ENCODE measurements at regions not wholly inside any gene's neighbourhood (a gene's known extent, or its start where the extent isn't known, plus 50 kb on each side); places are given as distances from the start of the nearest gene placed in this dataset.
"Not testable (repeated sequence)": the region's sequence is repeated elsewhere in the genome, so short reads cannot be mapped to it uniquely, and the experiment has no call there.

DNA sequence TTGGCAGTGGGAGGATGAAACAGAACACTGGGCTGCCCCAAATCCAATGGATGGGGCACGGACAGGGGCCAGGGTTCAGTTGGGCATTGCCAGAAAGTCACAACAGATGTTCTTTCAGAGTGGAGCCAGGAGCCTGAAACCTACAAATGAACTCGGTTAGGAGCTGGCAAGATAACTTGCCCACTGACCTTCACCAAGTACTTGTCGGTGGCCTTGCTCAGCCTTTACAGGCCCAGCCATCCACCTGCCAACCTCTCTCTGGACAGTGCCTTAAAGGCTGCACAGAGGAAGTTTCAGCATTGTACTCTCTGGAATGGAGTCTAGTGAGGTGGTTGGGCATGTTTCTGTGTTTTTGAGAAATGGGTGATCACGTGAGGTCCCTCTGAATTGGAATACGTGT, 87.1 kb upstream of the USP9X start:
- intact Hi-C loops (cut with micrococcal nuclease): no loop called here
- DNase-seq: no peak

GRCh38 chrX:41001327-41001726, 83.9 kb upstream of the USP9X start:
- intact Hi-C loops (cut with micrococcal nuclease): no loop called here
- CTCF ChIA-PET: no interaction called here
- no peaks in the 10 kb centered on the region for H3K27me3 Mint-ChIP-seq (ENCODE audit: low read depth)
- no peak for DNase-seq
- H3K4me3 Mint-ChIP-seq: no peak overlapping the region
- H3K4me1 Mint-ChIP-seq (ENCODE audit: low read depth): peaks cover 6% of the 10 kb centered on the region
- no peaks in the 10 kb centered on the region for H3K36me3 Mint-ChIP-seq (ENCODE audit: low read depth)
- no peak overlapping the region for H3K27ac Mint-ChIP-seq
- H3K9me3 Mint-ChIP-seq: no peaks in the 10 kb centered on the region

More for the DNA sequence above, 87.1 kb upstream of the USP9X start:
- H3K36me3 Mint-ChIP-seq (ENCODE audit: low read depth): no peaks in the 10 kb centered on the region
- CTCF ChIA-PET: no interaction called here
- no peaks in the 10 kb centered on the region for H3K9me3 Mint-ChIP-seq
- no peak overlapping the region for H3K4me3 Mint-ChIP-seq
- H3K27me3 Mint-ChIP-seq (ENCODE audit: low read depth): no peaks in the 10 kb centered on the region
- no peaks in the 10 kb centered on the region for H3K4me1 Mint-ChIP-seq (ENCODE audit: low read depth)
- no peak overlapping the region for H3K27ac Mint-ChIP-seq

- H3K36me3 Mint-ChIP-seq (ENCODE audit: low read depth): no peaks in the 10 kb centered on the region
- H3K27me3 Mint-ChIP-seq (ENCODE audit: low read depth): no peaks in the 10 kb centered on the region
- no peaks in the 10 kb centered on the region for H3K9me3 Mint-ChIP-seq
- no peak for DNase-seq
- intact Hi-C loops (cut with micrococcal nuclease): no loop called here
- no peak overlapping the region for H3K27ac Mint-ChIP-seq
- H3K4me3 Mint-ChIP-seq: no peak overlapping the region
- CTCF ChIA-PET: no interaction called here
- H3K4me1 Mint-ChIP-seq (ENCODE audit: low read depth): peaks cover 9% of the 10 kb centered on the region
These were observed 83.2 kb upstream of the USP9X start for GRCh38 chrX:41002026-41002425.

DNA sequence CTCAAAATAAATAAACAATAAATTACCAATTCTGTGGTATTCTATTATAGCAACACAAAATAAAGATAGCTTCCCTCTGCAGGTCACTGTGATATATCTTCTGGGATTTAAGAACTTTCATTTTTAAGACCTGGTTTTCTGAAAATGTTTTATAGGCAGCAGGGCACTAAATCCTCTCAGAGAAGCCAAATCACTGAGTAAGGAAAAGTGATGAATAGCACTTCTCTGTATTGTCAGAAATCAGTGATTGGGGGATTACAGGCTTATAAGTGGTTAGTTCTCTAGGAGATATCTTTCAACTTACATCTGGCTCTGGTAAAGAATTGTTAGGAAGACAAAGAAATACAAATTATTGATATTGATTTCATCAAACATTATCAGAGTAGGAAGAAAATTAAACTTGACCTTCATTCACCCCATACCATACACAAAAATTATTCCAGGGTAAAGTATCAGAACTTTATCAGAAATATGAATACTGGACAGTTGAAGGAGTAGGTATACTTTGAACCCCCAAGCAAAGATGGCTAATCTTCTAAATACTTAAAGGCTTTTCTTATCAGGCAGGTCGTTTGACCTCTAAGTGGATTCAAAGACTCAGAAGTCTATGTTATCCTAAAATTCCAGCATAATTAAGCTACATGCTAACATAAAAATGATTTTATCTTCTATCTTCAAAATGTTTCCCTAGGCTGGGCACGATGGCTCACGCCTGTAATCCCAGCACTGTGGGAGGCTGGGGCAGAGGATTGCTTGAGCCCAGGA, 81.6 kb upstream of the USP9X start:
- no peak overlapping the region for H3K27ac Mint-ChIP-seq
- H3K4me1 Mint-ChIP-seq (ENCODE audit: low read depth): peaks cover 9% of the 10 kb centered on the region
- CTCF ChIA-PET: no interaction called here
- H3K27me3 Mint-ChIP-seq (ENCODE audit: low read depth): no peaks in the 10 kb centered on the region
- DNase-seq: no peak
- intact Hi-C loops (cut with micrococcal nuclease): no loop called here
- H3K36me3 Mint-ChIP-seq (ENCODE audit: low read depth): no peaks in the 10 kb centered on the region
- no peaks in the 10 kb centered on the region for H3K9me3 Mint-ChIP-seq
- no peak overlapping the region for H3K4me3 Mint-ChIP-seq

DNA sequence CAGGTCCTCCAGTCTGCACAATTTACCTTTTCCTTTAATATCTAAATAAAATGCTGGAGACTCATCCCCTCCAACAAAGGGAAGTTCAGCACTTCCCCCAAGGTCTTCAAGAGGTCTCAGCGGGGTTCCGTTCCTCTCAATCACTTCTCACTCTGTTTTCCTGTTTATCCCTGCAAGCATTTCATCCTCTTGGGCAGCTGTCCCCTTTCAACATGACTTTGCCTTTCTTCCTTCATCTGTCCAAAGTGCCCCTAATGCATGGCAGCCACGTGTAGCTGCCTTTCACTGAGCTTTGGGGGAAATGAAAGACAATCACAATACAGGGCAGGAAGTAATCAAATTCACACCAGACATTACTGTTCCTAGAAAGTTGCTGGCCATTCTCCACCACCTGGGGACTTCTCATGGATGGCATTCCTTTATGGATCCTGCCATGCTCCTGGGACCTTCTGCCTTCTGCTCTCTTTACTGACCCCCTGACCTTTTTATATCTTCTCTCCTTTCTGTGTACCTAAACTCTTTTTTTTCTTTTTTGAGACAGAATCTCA, 79.7 kb upstream of the USP9X start:
- Mint-ChIP-seq H3K9me3 (no peaks in the 10 kb centered on the region), H3K36me3 (ENCODE audit: low read depth) (no peaks in the 10 kb centered on the region), H3K4me3 (no peak overlapping the region), H3K27ac (no peak overlapping the region), H3K27me3 (ENCODE audit: low read depth) (no peaks in the 10 kb centered on the region), H3K4me1 (ENCODE audit: low read depth) (peaks cover 16% of the 10 kb centered on the region)
- CTCF ChIA-PET: no interaction called here
- no peak for DNase-seq
- intact Hi-C loops (cut with micrococcal nuclease): no loop called here

GRCh38 chrX:41009850-41010846, 75.1 kb upstream of the USP9X start:
- Mint-ChIP-seq H3K4me3 (peak overlapping the region; percentile 54), H3K36me3 (ENCODE audit: low read depth) (no peaks in the 10 kb centered on the region), H3K27ac (peak overlapping the region; percentile 77), H3K4me1 (ENCODE audit: low read depth) (peaks cover 28% of the 10 kb centered on the region), H3K27me3 (ENCODE audit: low read depth) (no peaks in the 10 kb centered on the region), H3K9me3 (no peaks in the 10 kb centered on the region)
- DNase-seq: peak; percentile 78
- CTCF ChIA-PET: no interaction called here
- intact Hi-C loops (cut with micrococcal nuclease): loop anchor here (1.0 to 5.0 kb wide), 5 partner anchors 57 to 138 kb away; no protein-coding TSS in a partner anchor

GRCh38 chrX:41014776-41015360, 70.4 kb upstream of the USP9X start:
- intact Hi-C loops (cut with micrococcal nuclease): loop anchor here (5.0 kb wide), 1 partner anchor 143 kb away; no protein-coding TSS in a partner anchor
- Mint-ChIP-seq H3K4me1 (ENCODE audit: low read depth) (peaks cover 19% of the 10 kb centered on the region), H3K36me3 (ENCODE audit: low read depth) (no peaks in the 10 kb centered on the region), H3K27ac (no peak overlapping the region), H3K27me3 (ENCODE audit: low read depth) (no peaks in the 10 kb centered on the region), H3K4me3 (no peak overlapping the region), H3K9me3 (no peaks in the 10 kb centered on the region)
- peak; percentile 23 for DNase-seq
- CTCF ChIA-PET: no interaction called here

GRCh38 chrX:41017785-41018184, 67.5 kb upstream of the USP9X start:
- peaks cover 15% of the 10 kb centered on the region for H3K4me1 Mint-ChIP-seq (ENCODE audit: low read depth)
- intact Hi-C loops (cut with micrococcal nuclease); H3K27me3 Mint-ChIP-seq (ENCODE audit: low read depth); DNase-seq; H3K36me3 Mint-ChIP-seq (ENCODE audit: low read depth); H3K9me3 Mint-ChIP-seq; H3K27ac Mint-ChIP-seq; CTCF ChIA-PET; H3K4me3 Mint-ChIP-seq: not testable (repeated sequence)

- intact Hi-C loops (cut with micrococcal nuclease): not testable (repeated sequence)
These were observed 66.7 kb upstream of the USP9X start for GRCh38 chrX:41018391-41019040.

DNA sequence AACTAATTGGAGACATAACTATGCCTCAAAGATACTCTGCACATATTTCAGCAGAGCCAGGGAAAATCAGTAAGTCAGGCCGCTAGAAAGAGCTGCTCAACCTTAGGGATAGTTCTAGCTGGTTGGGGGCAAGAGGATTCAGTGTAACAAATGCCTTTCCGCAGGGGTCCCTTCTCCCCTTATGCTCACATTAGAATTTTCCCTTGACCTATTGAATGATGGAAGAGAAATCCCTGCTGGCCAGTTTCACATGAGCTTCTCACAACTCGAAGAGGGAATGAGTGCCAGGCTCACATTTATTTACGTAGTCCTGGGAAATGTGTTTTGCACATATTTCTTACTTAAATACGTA, 66.2 kb upstream of the USP9X start:
- Mint-ChIP-seq H3K27me3 (ENCODE audit: low read depth) (no peaks in the 10 kb centered on the region), H3K27ac (no peak overlapping the region), H3K4me1 (ENCODE audit: low read depth) (peaks cover 15% of the 10 kb centered on the region), H3K4me3 (no peak overlapping the region), H3K9me3 (no peaks in the 10 kb centered on the region), H3K36me3 (ENCODE audit: low read depth) (no peaks in the 10 kb centered on the region)
- CTCF ChIA-PET: no interaction called here
- intact Hi-C loops (cut with micrococcal nuclease): no loop called here
- DNase-seq: no peak

More at GRCh38 chrX:41018391-41019040, 66.7 kb upstream of the USP9X start:
- H3K36me3 Mint-ChIP-seq (ENCODE audit: low read depth); H3K9me3 Mint-ChIP-seq; CTCF ChIA-PET; H3K4me3 Mint-ChIP-seq; DNase-seq; H3K27me3 Mint-ChIP-seq (ENCODE audit: low read depth); H3K27ac Mint-ChIP-seq: not testable (repeated sequence)
- H3K4me1 Mint-ChIP-seq (ENCODE audit: low read depth): peaks cover 15% of the 10 kb centered on the region

- CTCF ChIA-PET: no interaction called here
- DNase-seq: no peak
- Mint-ChIP-seq H3K4me1 (ENCODE audit: low read depth) (peaks cover 4% of the 10 kb centered on the region), H3K9me3 (no peaks in the 10 kb centered on the region), H3K4me3 (no peak overlapping the region), H3K27me3 (ENCODE audit: low read depth) (no peaks in the 10 kb centered on the region), H3K36me3 (ENCODE audit: low read depth) (no peaks in the 10 kb centered on the region), H3K27ac (no peak overlapping the region)
- intact Hi-C loops (cut with micrococcal nuclease): loop anchor here (2.0 kb wide), 1 partner anchor 62 kb away; the partner anchor contains the start of gene USP9X
These were observed 62.7 kb upstream of the USP9X start for GRCh38 chrX:41022566-41022965.

GRCh38 chrX:41023098-41023497, 62.1 kb upstream of the USP9X start:
- no peak overlapping the region for H3K4me3 Mint-ChIP-seq
- no peaks in the 10 kb centered on the region for H3K9me3 Mint-ChIP-seq
- no peaks in the 10 kb centered on the region for H3K36me3 Mint-ChIP-seq (ENCODE audit: low read depth)
- H3K27ac Mint-ChIP-seq: no peak overlapping the region
- H3K27me3 Mint-ChIP-seq (ENCODE audit: low read depth): no peaks in the 10 kb centered on the region
- DNase-seq: no peak
- intact Hi-C loops (cut with micrococcal nuclease): loop anchor here (2.0 kb wide), 1 partner anchor 62 kb away; the partner anchor contains the start of gene USP9X
- peaks cover 4% of the 10 kb centered on the region for H3K4me1 Mint-ChIP-seq (ENCODE audit: low read depth)
- CTCF ChIA-PET: no interaction called here

All from activated naive CD4-positive, alpha-beta T cell treated with anti-CD3 and anti-CD28 coated beads for 36 hours (primary cell).